MCF 10A (cell line): ENCODE measurements at regions not wholly inside any gene's neighbourhood (a gene's known extent, or its start where the extent isn't known, plus 50 kb on each side); places are given as distances from the start of the nearest gene placed in this dataset.
"Not testable (repeated sequence)": the region's sequence is repeated elsewhere in the genome, so short reads cannot be mapped to it uniquely, and the experiment has no call there.

Experiments used
- BruUV-seq: library from RNA; stranded (reverse); fragments of 400-500 nt; replicated peaks from 2 replicates; lab custom pipeline; 2021; lab: Mats Ljungman, UMichigan
- CTCF ChIA-PET: fragments of 300-600 bp; sonication (Branson Sonifier 250); formaldehyde crosslinking; extraction: SDS; loops from one replicate; lab custom pipeline; 2021; ENCODE audit warnings: antibody characterized with exemption, inconsistent platforms; lab: Yijun Ruan, JAX
- POLR2A ChIA-PET: fragments of 300-600, 350-650 bp; sonication (Branson Sonifier 250); formaldehyde crosslinking; extraction: SDS; loops from one replicate; lab custom pipeline; 2020; ENCODE audit warnings: antibody characterized with exemption, inconsistent platforms; lab: Yijun Ruan, JAX
- DNase-seq: peaks from one replicate; pipeline ENCODE4 v3.0.0-alpha.2; 2018; ENCODE audit not compliant: unreplicated experiment
- H3K27ac Mint-ChIP-seq: one replicate; pipeline ENCODE4 v1.8.0; 2022; ENCODE audit warnings: mild to moderate bottlenecking, low read depth, mixed read lengths; ENCODE audit not compliant: unreplicated experiment
- H3K27me3 Mint-ChIP-seq: one replicate; pipeline ENCODE4 v1.8.0; 2022; ENCODE audit warnings: mixed read lengths; ENCODE audit not compliant: insufficient read depth, unreplicated experiment
- H3K36me3 Mint-ChIP-seq: one replicate; pipeline ENCODE4 v1.8.0; 2022; ENCODE audit warnings: mild to moderate bottlenecking, moderate library complexity, mixed read lengths; ENCODE audit not compliant: insufficient read depth, unreplicated experiment
- H3K4me1 Mint-ChIP-seq: one replicate; pipeline ENCODE4 v1.8.0; 2022; ENCODE audit warnings: mixed read lengths; ENCODE audit not compliant: insufficient read depth, unreplicated experiment
- H3K4me3 Mint-ChIP-seq: one replicate; pipeline ENCODE4 v1.8.0; 2022; ENCODE audit warnings: mild to moderate bottlenecking, moderate library complexity, mixed read lengths; ENCODE audit not compliant: unreplicated experiment
- H3K9me3 Mint-ChIP-seq: one replicate; pipeline ENCODE4 v1.8.0; 2022; ENCODE audit warnings: mixed read lengths; ENCODE audit not compliant: unreplicated experiment
- CTCF ChIP-seq: fragments of 200-600 bp; IDR thresholded peaks from one replicate; pipeline ENCODE4 v1.8.0; 2022; ENCODE audit warnings: antibody characterized with exemption, mild to moderate bottlenecking; ENCODE audit not compliant: unreplicated experiment
- intact Hi-C: fragments of 100-400 bp; cut with micrococcal nuclease; formaldehyde crosslinking; loops from 2 replicates; pipeline ENCODE4 v1.14.1; 2022

DNA sequence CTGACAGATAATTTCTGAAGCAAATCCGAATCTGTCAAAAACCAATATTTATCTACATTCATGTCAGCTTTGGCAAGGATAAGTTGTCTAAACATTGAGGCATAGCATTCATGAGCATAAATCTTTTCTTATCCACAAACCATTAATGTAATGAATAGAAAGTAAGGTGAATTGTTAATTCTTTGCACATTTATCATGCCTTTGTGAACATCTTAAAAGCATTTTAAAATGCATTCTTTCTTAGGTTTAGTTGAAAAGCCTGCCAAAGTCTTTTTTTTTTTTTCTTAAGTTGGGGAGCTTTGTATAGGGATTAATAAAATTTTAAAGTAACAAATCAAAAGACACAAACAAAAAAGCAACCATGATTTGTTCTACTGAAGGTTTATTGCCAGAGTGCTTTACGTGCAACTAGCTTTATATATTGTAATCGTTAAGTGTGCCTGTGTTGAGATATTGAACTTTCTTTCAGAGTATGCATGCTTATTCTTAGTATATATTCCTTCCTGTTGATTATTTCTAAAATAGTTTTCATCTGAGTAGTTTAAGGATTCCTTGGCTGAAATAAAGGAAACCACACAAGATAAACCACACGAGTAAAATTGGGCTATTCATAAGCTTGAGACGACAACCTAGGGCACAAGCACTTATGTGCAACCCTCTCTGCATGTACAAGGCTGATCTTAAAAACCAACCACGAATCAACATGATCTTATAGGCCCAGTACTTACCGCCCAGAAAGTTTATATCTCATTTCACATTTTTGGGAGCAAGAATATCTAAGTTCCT is 1110.9 kb upstream of the CNTN5 start:
- TF ChIP-seq CTCF: no peak
- H3K27me3 Mint-ChIP-seq: peaks cover 80% of the 10 kb centered on the region
- no TSS peak for BruUV-seq
- H3K9me3 Mint-ChIP-seq: no peaks in the 10 kb centered on the region
- no peak overlapping the region for H3K27ac Mint-ChIP-seq
- no peak overlapping the region for H3K4me3 Mint-ChIP-seq
- H3K36me3 Mint-ChIP-seq: no peaks in the 10 kb centered on the region
- H3K4me1 Mint-ChIP-seq: no peaks in the 10 kb centered on the region
- ChIA-PET POLR2A (no interaction called here), CTCF (no interaction called here)
- no peak for DNase-seq
- intact Hi-C loops: no loop called here

- ChIA-PET CTCF (interaction anchor here (0.6 kb wide), 2 partner anchors 190 to 1103 kb away, joined by 3 to 4 read pairs; no protein-coding TSS in a partner anchor), POLR2A (no interaction called here)
- BruUV-seq: no TSS peak
- no peak overlapping the region for H3K27ac Mint-ChIP-seq
- intact Hi-C loops: no loop called here
- H3K4me1 Mint-ChIP-seq: no peaks in the 10 kb centered on the region
- TF ChIP-seq CTCF: no peak
- no peaks in the 10 kb centered on the region for H3K9me3 Mint-ChIP-seq
- H3K27me3 Mint-ChIP-seq: peaks cover 78% of the 10 kb centered on the region
- no peaks in the 10 kb centered on the region for H3K36me3 Mint-ChIP-seq
- no peak overlapping the region for H3K4me3 Mint-ChIP-seq
- DNase-seq: no peak
These were observed 1108.1 kb upstream of the CNTN5 start for GRCh38 chr11:97912629-97913028.

- H3K36me3 Mint-ChIP-seq, DNase-seq, H3K27ac Mint-ChIP-seq, CTCF ChIA-PET, intact Hi-C loops, BruUV-seq, H3K9me3 Mint-ChIP-seq, H3K4me3 Mint-ChIP-seq, POLR2A ChIA-PET, H3K4me1 Mint-ChIP-seq: not testable (repeated sequence)
- peaks cover 74% of the 10 kb centered on the region for H3K27me3 Mint-ChIP-seq
These were observed 1097.8 kb upstream of the CNTN5 start for GRCh38 chr11:97922933-97923332.

GRCh38 chr11:97934572-97935208 is 1086.1 kb upstream of the CNTN5 start:
- BruUV-seq: no TSS peak
- Mint-ChIP-seq H3K4me3 (no peak overlapping the region), H3K27me3 (peaks cover 84% of the 10 kb centered on the region), H3K36me3 (no peaks in the 10 kb centered on the region), H3K9me3 (no peaks in the 10 kb centered on the region), H3K27ac (no peak overlapping the region), H3K4me1 (no peaks in the 10 kb centered on the region)
- no peak for DNase-seq
- ChIA-PET POLR2A (no interaction called here), CTCF (no interaction called here)
- TF ChIP-seq CTCF: no peak
- intact Hi-C loops: no loop called here
